ENCODE measurements at regions not wholly inside any gene's neighbourhood (a gene's known extent, or its start where the extent isn't known, plus 50 kb on each side); places are given as distances from the start of the nearest gene placed in this dataset.

GRCh38 chr6:91904586-91905164, 1317.8 kb upstream of the MAP3K7 start:
- no peak overlapping the region for H2BK120ac ChIP-seq (ENCODE audit: low read depth, low read length, poor library complexity, severe bottlenecking)
- H3K79me2 ChIP-seq (ENCODE audit: insufficient read depth, low read length) = no peaks in the 10 kb centered on the region
- Mint-ChIP-seq H3K4me1 (no peaks in the 10 kb centered on the region), H3K4me3 (no peak overlapping the region), H3K9me3 (no peaks in the 10 kb centered on the region), H3K36me3 (ENCODE audit: insufficient read depth in 1 of 3, low read depth in 3 of 3) (no peaks in the 10 kb centered on the region), H3K27ac (no peak overlapping the region), H3K27me3 (ENCODE audit: low read depth) (no peaks in the 10 kb centered on the region)
- no peak overlapping the region for H3K23ac ChIP-seq (ENCODE audit: insufficient read length, low read depth, low read length)
- H3K27me3 ChIP-seq (ENCODE audit: insufficient read depth, low read length) = no peaks in the 10 kb centered on the region
- no peaks in the 10 kb centered on the region for H3K23me2 ChIP-seq (ENCODE audit: insufficient read length, low read depth, low read length, poor library complexity, severe bottlenecking)
- no peak for TF ChIP-seq CTCF (conservative IDR thresholded peaks at IDR 0.05)
- H3K79me1 ChIP-seq (ENCODE audit: insufficient read depth, low read depth, low read length, poor library complexity, severe bottlenecking) = no peaks in the 10 kb centered on the region
- no peak overlapping the region for H2BK15ac ChIP-seq (ENCODE audit: low read depth, low read length)
- WGBS (ENCODE audit: extremely low coverage, insufficient read length, low lambda C conversion rate) = no CpG with 5 or more reads among the region's 4 CpGs
- no peak for DNase-seq
- no peak overlapping the region for H3K14ac ChIP-seq (ENCODE audit: insufficient read depth, low read length)
- no peak overlapping the region for H2AFZ ChIP-seq (ENCODE audit: low read length)
- H2BK20ac ChIP-seq (ENCODE audit: low read depth, low read length, poor library complexity, severe bottlenecking) = no peak overlapping the region
- H2BK5ac ChIP-seq (ENCODE audit: insufficient read length, low read length) = no peak overlapping the region
- H3K18ac ChIP-seq (ENCODE audit: insufficient read length, low read depth, low read length) = no peak overlapping the region
- H3K9ac ChIP-seq (ENCODE audit: extremely low read depth, insufficient read length, low read length) = no peak overlapping the region
- H3K27ac ChIP-seq (ENCODE audit: insufficient read length, low read depth, low read length) = no peak overlapping the region
- H3K9me3 ChIP-seq (ENCODE audit: control insufficient read depth, low read depth, low read length) = no peaks in the 10 kb centered on the region
- H4K20me1 ChIP-seq (ENCODE audit: control insufficient read depth, insufficient read depth, insufficient read length) = no peaks in the 10 kb centered on the region
- no peak overlapping the region for H3K4ac ChIP-seq (ENCODE audit: low read depth, low read length)
- H4K91ac ChIP-seq (ENCODE audit: insufficient read length, low read depth, low read length) = no peak overlapping the region
- H3K4me1 ChIP-seq (ENCODE audit: insufficient read depth, low read length) = no peaks in the 10 kb centered on the region
- no peak overlapping the region for H2BK12ac ChIP-seq (ENCODE audit: insufficient read length, low read depth, low read length)
- H3K56ac ChIP-seq (ENCODE audit: insufficient read length, low read depth, low read length) = no peak overlapping the region
- H4K5ac ChIP-seq (ENCODE audit: insufficient read length, low read depth, low read length) = no peak overlapping the region
- no peak overlapping the region for H2AK5ac ChIP-seq (ENCODE audit: insufficient read length, low read length)
- H4K8ac ChIP-seq (replicated peaks; ENCODE audit: insufficient read length, low read depth, low read length) = no peak overlapping the region
- no peak overlapping the region for H3K4me2 ChIP-seq (ENCODE audit: insufficient read depth, insufficient read length, low read length)
- no peak overlapping the region for H3T11ph ChIP-seq (ENCODE audit: low read length)

Measured in H9 (cell line).